H9 (cell line): ENCODE measurements at regions not wholly inside any gene's neighbourhood (a gene's known extent, or its start where the extent isn't known, plus 50 kb on each side); places are given as distances from the start of the nearest gene placed in this dataset.

Experiments used
- DNase-seq: peaks from one replicate; pipeline ENCODE4 v3.0.0-alpha.2; 2017
- H2AFZ ChIP-seq: one replicate; pipeline ENCODE4 v1.6.1; 2013; ENCODE audit warnings: mild to moderate bottlenecking, low read length, control low read depth, moderate library complexity
- H2AK5ac ChIP-seq: 2 replicates; pipeline ENCODE4 v1.6.1; 2013; ENCODE audit warnings: low read length, control low read depth, mixed read lengths; ENCODE audit not compliant: insufficient read length
- H2BK120ac ChIP-seq: one replicate; pipeline ENCODE4 v1.6.1; 2013; ENCODE audit warnings: low read depth, mild to moderate bottlenecking, low read length, control low read depth, inconsistent platforms; ENCODE audit not compliant: poor library complexity, severe bottlenecking
- H2BK12ac ChIP-seq: 2 replicates; pipeline ENCODE4 v1.6.1; 2013; ENCODE audit warnings: low read length, control low read depth, mixed read lengths, low read depth; ENCODE audit not compliant: insufficient read length
- H2BK15ac ChIP-seq: 2 replicates; pipeline ENCODE4 v1.6.1; 2013; ENCODE audit warnings: low read depth, low read length, control low read depth
- H2BK20ac ChIP-seq: one replicate; pipeline ENCODE4 v1.6.1; 2013; ENCODE audit warnings: low read depth, mild to moderate bottlenecking, low read length, control low read depth, inconsistent platforms; ENCODE audit not compliant: poor library complexity, severe bottlenecking
- H2BK5ac ChIP-seq: 2 replicates; pipeline ENCODE4 v1.6.1; 2013; ENCODE audit warnings: low read length, control low read depth, mixed read lengths; ENCODE audit not compliant: insufficient read length
- H3K14ac ChIP-seq: 2 replicates; pipeline ENCODE4 v1.6.1; 2013; ENCODE audit warnings: low read length, control low read depth; ENCODE audit not compliant: insufficient read depth
- H3K18ac ChIP-seq: 2 replicates; pipeline ENCODE4 v1.6.1; 2013; ENCODE audit warnings: low read depth, mild to moderate bottlenecking, mixed read lengths, low read length, control low read depth; ENCODE audit not compliant: insufficient read length
- H3K23ac ChIP-seq: 2 replicates; pipeline ENCODE4 v1.6.1; 2013; ENCODE audit warnings: low read length, control low read depth, mixed read lengths, low read depth; ENCODE audit not compliant: insufficient read length
- H3K23me2 ChIP-seq: 2 replicates; pipeline ENCODE4 v1.6.1; 2013; ENCODE audit warnings: low read depth, mild to moderate bottlenecking, mixed read lengths, low read length, control low read depth; ENCODE audit not compliant: insufficient read length, poor library complexity, severe bottlenecking
- H3K27ac ChIP-seq: 2 replicates; pipeline ENCODE4 v1.5.1; 2013; ENCODE audit warnings: low read length, control low read depth, mixed read lengths, low read depth; ENCODE audit not compliant: insufficient read length
- H3K27me3 ChIP-seq: 2 replicates; pipeline ENCODE4 v1.6.1; 2013; ENCODE audit warnings: low read length, control low read depth, inconsistent platforms; ENCODE audit not compliant: insufficient read depth
- H3K4ac ChIP-seq: 2 replicates; pipeline ENCODE4 v1.6.1; 2013; ENCODE audit warnings: low read depth, mild to moderate bottlenecking, control low read depth, inconsistent platforms, low read length, moderate library complexity
- H3K4me1 ChIP-seq: 2 replicates; pipeline ENCODE4 v1.6.1; 2013; ENCODE audit warnings: low read length, control low read depth, inconsistent platforms; ENCODE audit not compliant: insufficient read depth
- H3K4me2 ChIP-seq: 2 replicates; pipeline ENCODE4 v1.6.1; 2013; ENCODE audit warnings: low read length, control low read depth, mixed read lengths; ENCODE audit not compliant: insufficient read length, insufficient read depth
- H3K56ac ChIP-seq: 2 replicates; pipeline ENCODE4 v1.6.1; 2013; ENCODE audit warnings: low read depth, mild to moderate bottlenecking, mixed read lengths, low read length, control low read depth; ENCODE audit not compliant: insufficient read length
- H3K79me1 ChIP-seq: 2 replicates; pipeline ENCODE4 v1.6.1; 2013; ENCODE audit warnings: low read depth, mild to moderate bottlenecking, moderate library complexity, low read length, control low read depth, inconsistent platforms; ENCODE audit not compliant: insufficient read depth, poor library complexity, severe bottlenecking
- H3K79me2 ChIP-seq: 2 replicates; pipeline ENCODE4 v1.6.1; 2013; ENCODE audit warnings: low read length, control low read depth, inconsistent platforms; ENCODE audit not compliant: insufficient read depth
- H3K9ac ChIP-seq: 2 replicates; pipeline ENCODE4 v1.6.1; 2013; ENCODE audit warnings: low read length, control low read depth, mixed read lengths; ENCODE audit not compliant: insufficient read length; ENCODE audit errors: extremely low read depth
- H3K9me3 ChIP-seq: one replicate; pipeline ENCODE4 v1.6.1; 2013; ENCODE audit warnings: low read depth, low read length, inconsistent platforms; ENCODE audit not compliant: control insufficient read depth
- H3T11ph ChIP-seq: one replicate; pipeline ENCODE4 v1.6.1; 2013; ENCODE audit warnings: mild to moderate bottlenecking, low read length, control low read depth, inconsistent platforms
- H4K20me1 ChIP-seq: one replicate; pipeline ENCODE4 v1.6.1; 2013; ENCODE audit not compliant: control insufficient read depth, insufficient read length, insufficient read depth
- H4K5ac ChIP-seq: 2 replicates; pipeline ENCODE4 v1.6.1; 2013; ENCODE audit warnings: low read depth, mild to moderate bottlenecking, mixed read lengths, low read length, control low read depth; ENCODE audit not compliant: insufficient read length
- H4K8ac ChIP-seq: replicated peaks from 2 replicates; pipeline ENCODE4 v1.6.1; 2013; ENCODE audit warnings: low read length, control low read depth, mixed read lengths, low read depth; ENCODE audit not compliant: insufficient read length
- H4K91ac ChIP-seq: 2 replicates; pipeline ENCODE4 v1.6.1; 2013; ENCODE audit warnings: low read depth, mild to moderate bottlenecking, moderate library complexity, mixed read lengths, low read length, control low read depth; ENCODE audit not compliant: insufficient read length
- H3K27ac Mint-ChIP-seq, 3 experiments: 2 replicates in 2 of 3; 3 replicates in 1 of 3; pipeline ENCODE4 v1.8.0; 2020 to 2021; ENCODE audit warnings: mixed read lengths in 3 of 3, mild to moderate bottlenecking in 1 of 3, moderate library complexity in 1 of 3
- H3K27me3 Mint-ChIP-seq: 2 replicates; pipeline ENCODE4 v1.8.0; 2021; ENCODE audit warnings: low read depth, mild to moderate bottlenecking, moderate library complexity, mixed read lengths
- H3K36me3 Mint-ChIP-seq, 3 experiments: 2 replicates in 2 of 3; 3 replicates in 1 of 3; pipeline ENCODE4 v1.8.0; 2020 to 2021; ENCODE audit warnings: low read depth in 3 of 3, mixed read lengths in 3 of 3; ENCODE audit not compliant: insufficient read depth in 1 of 3
- H3K4me1 Mint-ChIP-seq, 2 experiments: 2 replicates each; pipeline ENCODE4 v1.8.0; 2020; ENCODE audit warnings: mixed read lengths in 2 of 2
- H3K4me3 Mint-ChIP-seq, 2 experiments: 2 replicates in 1 of 2; 3 replicates in 1 of 2; pipeline ENCODE4 v1.8.0; 2020 to 2021; ENCODE audit warnings: mild to moderate bottlenecking in 2 of 2, mixed read lengths in 2 of 2, moderate library complexity in 1 of 2
- H3K9me3 Mint-ChIP-seq, 2 experiments: 2 replicates in 1 of 2; 3 replicates in 1 of 2; pipeline ENCODE4 v1.8.0; 2020; ENCODE audit warnings: mild to moderate bottlenecking in 2 of 2, mixed read lengths in 2 of 2, moderate library complexity in 1 of 2
- CTCF ChIP-seq: fragments of 200-600 bp; sonication (generic); conservative IDR thresholded peaks from 3 replicates; pipeline ENCODE4 v1.8.0; 2021; ENCODE audit warnings: antibody characterized with exemption, mild to moderate bottlenecking
- WGBS: extraction: QIAGEN DNeasy Blood & Tissue Kit; methylation state at CpG from one replicate; pipeline ENCODE4 v1.1.7; 2013; ENCODE audit warnings: missing lambda C conversion rate, low lambda C conversion rate, mixed read lengths; ENCODE audit not compliant: insufficient read length; ENCODE audit errors: extremely low coverage; 5-methylcytosine and 5-hydroxymethylcytosine counted together

- Mint-ChIP-seq H3K4me3 (no peak overlapping the region), H3K27ac (no peak overlapping the region), H3K9me3 (no peaks in the 10 kb centered on the region), H3K36me3 (no peaks in the 10 kb centered on the region), H3K27me3 (peaks cover 4% of the 10 kb centered on the region), H3K4me1 (peaks cover 3 to 6% of the 10 kb centered on the region in 2 experiments; a peak in 2 of 4 replicates)
- Histone ChIP-seq H3K9me3 (no peaks in the 10 kb centered on the region), H2AFZ (no peak overlapping the region), H2BK15ac (no peak overlapping the region), H3K4ac (no peak overlapping the region), H3K14ac (no peak overlapping the region), H3K79me1 (no peaks in the 10 kb centered on the region), H3K18ac (no peak overlapping the region), H4K5ac (no peak overlapping the region), H2BK20ac (no peak overlapping the region), H3K9ac (no peak overlapping the region), H2BK12ac (no peak overlapping the region), H3K79me2 (no peaks in the 10 kb centered on the region), H3K56ac (no peak overlapping the region), H3K4me2 (no peak overlapping the region), H3K23me2 (no peaks in the 10 kb centered on the region), H2BK5ac (no peak overlapping the region), H4K91ac (no peak overlapping the region), H3K27ac (no peak overlapping the region), H2BK120ac (no peak overlapping the region), H3K27me3 (no peaks in the 10 kb centered on the region), H2AK5ac (no peak overlapping the region), H3K4me1 (no peaks in the 10 kb centered on the region), H4K20me1 (no peaks in the 10 kb centered on the region), H4K8ac (no peak overlapping the region), H3K23ac (no peak overlapping the region), H3T11ph (no peak overlapping the region)
- DNase-seq = no peak
- no CpG with 5 or more reads among the region's 1 CpG for WGBS
- TF ChIP-seq CTCF = no peak
Measured at GRCh38 chr12:58079806-58080205, 138.4 kb downstream of the ATP23 start.
